Stimulated activated CD4-positive, alpha-beta T cell treated with anti-CD3 and anti-CD28 coated beads, Interleukin-2, amount 100 ng/mL, for 24 hours (primary cell): ENCODE measurements at regions not wholly inside any gene's neighbourhood (a gene's known extent, or its start where the extent isn't known, plus 50 kb on each side); places are given as distances from the start of the nearest gene placed in this dataset.

Experiments
- DNase-seq, 2 donors: peaks; one replicate each; pipeline ENCODE4 v3.0.0-alpha.2; 2020

GRCh38 chr3:127139601-127140500 is 53.1 kb upstream of the PRR23E start:
- DNase-seq, result no peak

DNA sequence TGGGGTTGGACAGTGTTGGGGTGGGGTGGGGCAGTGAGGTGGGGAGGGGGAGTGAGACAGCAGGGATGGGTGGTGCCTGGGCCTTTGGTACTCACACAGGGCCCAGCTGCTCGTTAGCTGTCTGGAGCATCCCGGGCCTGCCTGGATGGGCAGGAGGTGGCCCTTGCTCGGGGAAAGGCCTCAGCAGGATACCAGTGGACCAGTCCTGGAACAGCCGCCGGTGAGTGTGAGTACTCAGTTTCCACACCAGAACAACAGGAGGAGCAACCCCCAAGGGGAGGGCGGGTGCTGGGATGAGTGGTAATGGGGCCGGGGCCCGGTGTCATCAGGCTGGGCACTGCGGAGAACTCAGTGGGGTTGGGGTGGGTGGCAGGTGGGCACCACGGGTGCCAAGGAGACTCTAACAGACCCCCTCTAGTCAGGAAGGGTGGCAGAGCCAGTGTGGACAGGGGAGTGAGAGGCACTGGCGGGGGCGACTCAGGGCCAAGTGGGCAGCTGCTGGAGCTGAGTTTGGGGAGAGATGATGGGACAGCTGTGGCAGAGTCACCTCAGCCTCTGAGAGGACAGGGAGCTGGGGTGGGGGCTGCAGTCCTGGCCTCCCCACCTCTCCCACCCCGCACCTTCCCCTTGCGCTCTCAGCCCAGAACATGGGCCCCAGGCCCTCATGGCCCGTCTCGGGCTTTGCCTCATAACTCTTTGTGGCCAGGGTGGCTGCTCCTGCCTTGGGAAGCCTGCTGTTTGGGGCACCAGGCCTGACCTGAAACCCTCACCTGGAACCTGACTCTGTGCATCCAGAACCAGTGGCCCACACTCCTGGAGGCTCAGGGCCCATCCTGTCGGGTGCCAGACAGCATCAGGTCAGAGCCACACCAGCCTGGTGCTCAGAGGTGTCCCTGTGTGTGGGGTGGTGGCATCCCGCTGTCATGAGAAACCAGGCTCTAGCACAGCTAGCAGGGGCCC is 52.1 kb upstream of the PRR23E start:
- DNase-seq, result no peak

DNA sequence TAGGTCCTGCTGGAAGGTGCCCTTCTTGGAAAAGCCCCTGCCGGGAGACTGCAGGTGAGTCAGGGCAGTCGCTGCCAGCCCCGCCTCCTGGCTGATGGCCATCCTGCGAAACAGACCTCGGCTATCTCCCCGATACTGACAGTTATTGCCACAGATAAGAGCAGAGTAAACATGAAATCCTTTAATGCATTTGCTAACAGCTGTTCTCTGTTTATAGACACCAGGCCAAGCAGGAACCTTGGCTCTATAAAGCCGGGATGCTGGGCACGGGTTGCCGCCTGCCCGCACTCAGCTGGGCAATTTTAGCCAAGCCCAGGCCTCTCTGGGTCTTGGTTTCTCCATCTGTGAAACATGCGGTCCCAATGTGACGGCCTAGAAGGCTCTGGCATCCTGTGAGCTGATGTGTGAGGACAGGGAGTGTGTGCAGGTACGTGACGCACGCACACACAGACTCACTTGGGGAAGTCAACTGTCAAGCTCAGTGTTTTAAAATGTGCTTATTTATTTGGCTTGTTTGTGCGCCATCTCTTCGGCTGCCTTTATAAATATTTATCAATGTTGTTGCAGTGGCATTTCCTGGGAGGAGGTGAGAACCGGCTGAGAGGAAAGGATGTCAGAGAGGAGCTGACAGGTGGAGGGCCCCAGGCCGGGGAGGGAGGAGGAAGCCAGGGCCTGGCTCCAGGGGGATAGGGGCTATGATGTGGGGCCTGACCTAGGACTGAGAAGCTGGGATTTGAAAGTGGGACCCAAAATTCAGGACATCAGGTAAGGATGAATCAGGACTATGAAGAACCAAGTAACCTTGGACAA is 50.8 kb upstream of the PRR23E start:
- no peak for DNase-seq
